ENCODE measurements at regions not wholly inside any gene's neighbourhood (a gene's known extent, or its start where the extent isn't known, plus 50 kb on each side); places are given as distances from the start of the nearest gene placed in this dataset.
"Not testable (repeated sequence)": the region's sequence is repeated elsewhere in the genome, so short reads cannot be mapped to it uniquely, and the experiment has no call there.

DNA sequence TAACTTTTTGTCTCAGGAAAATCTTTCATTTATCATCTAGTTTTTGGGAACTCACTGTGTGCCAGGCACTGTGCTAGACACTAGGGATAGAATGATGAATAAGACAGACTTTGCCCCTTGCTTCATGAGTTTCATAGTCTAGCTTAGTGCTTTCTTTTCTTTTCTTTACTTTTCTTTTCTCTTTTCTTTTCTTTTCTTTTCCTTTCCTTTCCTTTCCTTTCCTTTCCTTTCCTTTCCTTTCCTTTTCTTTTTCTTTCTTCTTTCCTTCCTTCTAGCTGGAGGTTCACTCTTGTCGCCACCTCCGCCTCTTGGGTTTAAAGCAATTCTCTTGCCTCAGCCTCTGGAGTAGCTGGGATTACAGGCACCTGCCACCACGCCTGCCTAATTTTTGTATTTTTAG is 172.9 kb downstream of the EDEM1 start:
- H3K36me3 ChIP-seq (ENCODE audit: control insufficient read depth, insufficient read depth, low read length) = no peaks in the 10 kb centered on the region
- ATAC-seq (ENCODE audit: low read depth in 2 of 2) = no peak
- peaks cover 5 to 8% of the 10 kb centered on the region in 2 experiments for H3K9me3 ChIP-seq (ENCODE audit: control insufficient read depth in 2 of 2, low read length in 2 of 2)
- Mint-ChIP-seq H3K27ac (no peak overlapping the region), H3K9me3 (peaks cover 0 to 17% (median 8%) of the 10 kb centered on the region in 7 donors), H3K4me3 (no peak overlapping the region), H3K27me3 (no peaks in the 10 kb centered on the region), H3K4me1 (no peaks in the 10 kb centered on the region), H3K36me3 (peaks cover 4% of the 10 kb centered on the region)
- H3K27me3 ChIP-seq (ENCODE audit: control insufficient read depth, insufficient read depth, low read length) = no peaks in the 10 kb centered on the region
- H3K27ac ChIP-seq (ENCODE audit: insufficient read depth, low read length, poor library complexity, severe bottlenecking) = no peak overlapping the region
- no peak overlapping the region for H3K4me3 ChIP-seq (ENCODE audit: low read depth, low read length)
- no peaks in the 10 kb centered on the region for H3K4me1 ChIP-seq (ENCODE audit: control insufficient read depth, insufficient read depth, low read length, poor library complexity, severe bottlenecking)
- DNase-seq = no peak

GRCh38 chr3:5366746-5367145 is 179.2 kb downstream of the EDEM1 start:
- H3K27me3 ChIP-seq (ENCODE audit: control insufficient read depth, insufficient read depth, low read length) = no peaks in the 10 kb centered on the region
- DNase-seq (no peak), ATAC-seq (ENCODE audit: low read depth in 2 of 2) (no peak)
- H3K9me3 Mint-ChIP-seq = peaks cover 0 to 5% (median 0%) of the 10 kb centered on the region in 7 donors
- no peak overlapping the region for H3K27ac ChIP-seq (ENCODE audit: insufficient read depth, low read length, poor library complexity, severe bottlenecking)
- H3K27me3 Mint-ChIP-seq = no peaks in the 10 kb centered on the region
- no peaks in the 10 kb centered on the region for H3K36me3 ChIP-seq (ENCODE audit: control insufficient read depth, insufficient read depth, low read length)
- H3K4me1 Mint-ChIP-seq = no peaks in the 10 kb centered on the region
- H3K4me3 ChIP-seq (ENCODE audit: low read depth, low read length) = no peak overlapping the region
- H3K4me3 Mint-ChIP-seq = no peak overlapping the region
- no peaks in the 10 kb centered on the region for H3K36me3 Mint-ChIP-seq
- no peaks in the 10 kb centered on the region for H3K9me3 ChIP-seq (ENCODE audit: control insufficient read depth in 2 of 2, low read length in 2 of 2)
- H3K4me1 ChIP-seq (ENCODE audit: control insufficient read depth, insufficient read depth, low read length, poor library complexity, severe bottlenecking) = no peaks in the 10 kb centered on the region
- H3K27ac Mint-ChIP-seq = no peak overlapping the region

DNA sequence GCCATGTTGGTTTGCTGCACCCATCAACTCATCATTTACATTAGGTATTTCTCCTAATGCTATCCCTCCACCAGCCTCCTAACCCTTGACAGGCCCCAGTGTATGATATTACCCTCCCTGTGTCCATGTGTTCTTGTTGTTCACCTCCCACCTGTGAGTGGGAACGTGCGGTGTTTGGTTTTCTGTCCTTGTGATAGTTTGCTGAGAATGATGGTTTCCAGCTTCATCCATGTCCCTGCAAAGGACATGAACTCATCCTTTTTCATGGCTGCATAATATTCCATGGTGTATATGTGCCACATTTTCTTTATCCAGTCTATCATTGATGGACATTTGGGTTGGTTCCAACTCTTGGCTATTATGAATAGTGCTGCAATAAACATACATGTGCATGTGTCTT is 184.0 kb downstream of the EDEM1 start:
- H3K36me3 ChIP-seq (ENCODE audit: control insufficient read depth, insufficient read depth, low read length); ATAC-seq (ENCODE audit: low read depth in 2 of 2); H3K27ac Mint-ChIP-seq; H3K27me3 ChIP-seq (ENCODE audit: control insufficient read depth, insufficient read depth, low read length); H3K36me3 Mint-ChIP-seq; H3K4me3 Mint-ChIP-seq; H3K27me3 Mint-ChIP-seq; DNase-seq; H3K4me3 ChIP-seq (ENCODE audit: low read depth, low read length); H3K4me1 Mint-ChIP-seq; H3K27ac ChIP-seq (ENCODE audit: insufficient read depth, low read length, poor library complexity, severe bottlenecking); H3K9me3 ChIP-seq (ENCODE audit: control insufficient read depth in 2 of 2, low read length in 2 of 2); H3K4me1 ChIP-seq (ENCODE audit: control insufficient read depth, insufficient read depth, low read length, poor library complexity, severe bottlenecking): not testable (repeated sequence)
- peaks cover 0 to 14% (median 5%) of the 10 kb centered on the region in 7 donors for H3K9me3 Mint-ChIP-seq

GRCh38 chr3:5376761-5377160 is 189.3 kb downstream of the EDEM1 start:
- no peak for ATAC-seq (ENCODE audit: low read depth in 2 of 2)
- H3K9me3 Mint-ChIP-seq = peaks cover 3 to 13% (median 6%) of the 10 kb centered on the region in 7 donors
- H3K27me3 ChIP-seq (ENCODE audit: control insufficient read depth, insufficient read depth, low read length) = no peaks in the 10 kb centered on the region

GRCh38 chr3:5379266-5379665 is 191.8 kb downstream of the EDEM1 start:
- ATAC-seq (ENCODE audit: low read depth in 2 of 2); H3K4me1 Mint-ChIP-seq; H3K4me3 Mint-ChIP-seq; H3K27ac ChIP-seq (ENCODE audit: insufficient read depth, low read length, poor library complexity, severe bottlenecking); DNase-seq; H3K36me3 Mint-ChIP-seq; H3K4me3 ChIP-seq (ENCODE audit: low read depth, low read length); H3K27me3 ChIP-seq (ENCODE audit: control insufficient read depth, insufficient read depth, low read length); H3K9me3 ChIP-seq (ENCODE audit: control insufficient read depth in 2 of 2, low read length in 2 of 2); H3K36me3 ChIP-seq (ENCODE audit: control insufficient read depth, insufficient read depth, low read length); H3K27me3 Mint-ChIP-seq; H3K27ac Mint-ChIP-seq; H3K4me1 ChIP-seq (ENCODE audit: control insufficient read depth, insufficient read depth, low read length, poor library complexity, severe bottlenecking): not testable (repeated sequence)
- H3K9me3 Mint-ChIP-seq = peaks cover 0 to 12% (median 4%) of the 10 kb centered on the region in 7 donors

More at GRCh38 chr3:5376761-5377160, 189.3 kb downstream of the EDEM1 start:
- Histone ChIP-seq H3K4me1 (ENCODE audit: control insufficient read depth, insufficient read depth, low read length, poor library complexity, severe bottlenecking) (no peaks in the 10 kb centered on the region), H3K27ac (ENCODE audit: insufficient read depth, low read length, poor library complexity, severe bottlenecking) (no peak overlapping the region), H3K4me3 (ENCODE audit: low read depth, low read length) (no peak overlapping the region), H3K9me3 (ENCODE audit: control insufficient read depth in 2 of 2, low read length in 2 of 2) (no peaks in the 10 kb centered on the region), H3K36me3 (ENCODE audit: control insufficient read depth, insufficient read depth, low read length) (no peaks in the 10 kb centered on the region)
- no peaks in the 10 kb centered on the region for H3K27me3 Mint-ChIP-seq
- H3K27ac Mint-ChIP-seq = no peak overlapping the region
- no peak for DNase-seq
- H3K4me1 Mint-ChIP-seq = no peaks in the 10 kb centered on the region
- H3K4me3 Mint-ChIP-seq = no peak overlapping the region
- H3K36me3 Mint-ChIP-seq = no peaks in the 10 kb centered on the region

- not testable (repeated sequence) for H3K4me3 ChIP-seq (ENCODE audit: low read depth, low read length); H3K27ac ChIP-seq (ENCODE audit: insufficient read depth, low read length, poor library complexity, severe bottlenecking); H3K4me3 Mint-ChIP-seq; H3K4me1 ChIP-seq (ENCODE audit: control insufficient read depth, insufficient read depth, low read length, poor library complexity, severe bottlenecking); H3K4me1 Mint-ChIP-seq; H3K36me3 ChIP-seq (ENCODE audit: control insufficient read depth, insufficient read depth, low read length); H3K9me3 Mint-ChIP-seq; H3K27me3 ChIP-seq (ENCODE audit: control insufficient read depth, insufficient read depth, low read length); H3K27me3 Mint-ChIP-seq; DNase-seq; H3K9me3 ChIP-seq (ENCODE audit: control insufficient read depth in 2 of 2, low read length in 2 of 2); H3K36me3 Mint-ChIP-seq; H3K27ac Mint-ChIP-seq; ATAC-seq (ENCODE audit: low read depth in 2 of 2)
Observed at GRCh38 chr3:5383486-5384263, 196.2 kb downstream of the EDEM1 start.

DNA sequence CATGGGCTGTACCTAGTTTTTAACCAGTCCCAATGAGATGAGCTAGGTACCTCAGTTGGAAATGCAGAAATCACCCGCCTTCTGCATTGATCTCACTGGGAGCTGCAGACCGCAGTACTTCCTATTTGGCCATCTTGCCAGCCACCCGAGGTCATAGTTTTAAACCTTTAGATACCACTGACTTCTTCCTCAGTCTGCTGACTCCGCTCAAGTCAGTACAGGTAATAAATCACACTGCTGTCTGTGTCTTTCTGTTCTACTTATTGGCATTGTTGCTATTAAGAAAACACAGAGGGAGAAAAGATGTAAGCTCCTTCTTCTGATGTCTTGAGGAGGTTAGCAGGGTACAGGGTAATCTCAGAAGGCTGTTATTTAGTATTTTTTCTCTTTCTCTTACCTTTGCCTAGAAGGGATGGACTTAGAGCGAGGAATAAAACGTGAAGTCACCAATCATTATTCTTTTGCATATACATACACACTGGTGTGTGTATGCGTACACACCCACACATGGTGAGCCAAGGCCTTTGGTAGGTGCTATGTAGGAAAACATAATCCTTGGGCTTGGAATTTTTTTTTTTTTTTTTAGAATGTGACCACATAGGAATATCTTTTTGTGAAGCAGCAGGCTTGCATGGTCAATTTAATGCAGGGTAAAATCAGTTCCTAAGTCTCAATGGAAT is 197.2 kb downstream of the EDEM1 start:
- H3K27me3 ChIP-seq (ENCODE audit: control insufficient read depth, insufficient read depth, low read length) = no peaks in the 10 kb centered on the region
- H3K4me3 Mint-ChIP-seq = no peak overlapping the region
- H3K4me1 Mint-ChIP-seq = no peaks in the 10 kb centered on the region
- no peak overlapping the region for H3K27ac ChIP-seq (ENCODE audit: insufficient read depth, low read length, poor library complexity, severe bottlenecking)
- H3K36me3 ChIP-seq (ENCODE audit: control insufficient read depth, insufficient read depth, low read length) = no peaks in the 10 kb centered on the region
- no peak overlapping the region for H3K27ac Mint-ChIP-seq
- peaks cover 0 to 4% (median 3%) of the 10 kb centered on the region in 7 donors for H3K9me3 Mint-ChIP-seq
- H3K4me3 ChIP-seq (ENCODE audit: low read depth, low read length) = no peak overlapping the region
- no peaks in the 10 kb centered on the region for H3K27me3 Mint-ChIP-seq
- ATAC-seq (ENCODE audit: low read depth in 2 of 2) (no peak), DNase-seq (no peak)
- H3K4me1 ChIP-seq (ENCODE audit: control insufficient read depth, insufficient read depth, low read length, poor library complexity, severe bottlenecking) = no peaks in the 10 kb centered on the region
- H3K9me3 ChIP-seq (ENCODE audit: control insufficient read depth in 2 of 2, low read length in 2 of 2) = no peaks in the 10 kb centered on the region
- no peaks in the 10 kb centered on the region for H3K36me3 Mint-ChIP-seq

DNA sequence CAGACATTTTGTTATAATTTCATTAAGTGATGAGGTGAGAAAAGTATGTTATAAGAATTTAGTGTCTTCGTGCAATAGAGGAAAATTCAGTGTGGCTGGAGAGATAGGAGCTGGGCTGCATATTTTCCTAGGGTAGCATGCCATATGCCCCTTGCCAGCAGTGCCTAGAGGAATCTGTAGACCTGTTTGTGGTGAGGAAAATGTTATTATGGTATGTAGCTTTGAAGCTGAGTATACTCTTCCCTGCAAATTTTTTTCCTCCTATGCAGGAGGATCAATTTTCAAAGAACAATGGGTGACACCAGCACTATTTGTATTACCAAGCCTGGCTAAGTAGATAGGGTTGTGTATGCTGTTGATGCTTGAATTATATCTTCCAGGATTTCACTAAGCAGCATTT is 200.6 kb downstream of the EDEM1 start:
- H3K36me3 ChIP-seq (ENCODE audit: control insufficient read depth, insufficient read depth, low read length) = no peaks in the 10 kb centered on the region
- H3K27ac ChIP-seq (ENCODE audit: insufficient read depth, low read length, poor library complexity, severe bottlenecking) = no peak overlapping the region
- H3K4me1 ChIP-seq (ENCODE audit: control insufficient read depth, insufficient read depth, low read length, poor library complexity, severe bottlenecking) = no peaks in the 10 kb centered on the region
- Mint-ChIP-seq H3K4me3 (no peak overlapping the region), H3K36me3 (no peaks in the 10 kb centered on the region), H3K27ac (no peak overlapping the region), H3K27me3 (peaks cover 4% of the 10 kb centered on the region), H3K9me3 (peaks cover 0 to 1% (median 0%) of the 10 kb centered on the region in 7 donors), H3K4me1 (no peaks in the 10 kb centered on the region)
- DNase-seq (no peak), ATAC-seq (ENCODE audit: low read depth in 2 of 2) (no peak)
- no peaks in the 10 kb centered on the region for H3K27me3 ChIP-seq (ENCODE audit: control insufficient read depth, insufficient read depth, low read length)
- H3K4me3 ChIP-seq (ENCODE audit: low read depth, low read length) = no peak overlapping the region
- H3K9me3 ChIP-seq (ENCODE audit: control insufficient read depth in 2 of 2, low read length in 2 of 2) = no peaks in the 10 kb centered on the region

All from CD4-positive, CD25-positive, alpha-beta regulatory T cell (primary cell).